ENCODE measurements at regions not wholly inside any gene's neighbourhood (a gene's known extent, or its start where the extent isn't known, plus 50 kb on each side); places are given as distances from the start of the nearest gene placed in this dataset.

- TF ChIP-seq REST (tag by site-specific recombination; IDR thresholded peaks at IDR 0.05) (no peak), PRDM10 (tag by site-specific recombination; IDR thresholded peaks at IDR 0.05) (no peak), ZNF664 (tag by site-specific recombination; IDR thresholded peaks at IDR 0.05) (no peak), CTCF (tag by site-specific recombination; IDR thresholded peaks at IDR 0.05) (no peak), YY1 (tag by site-specific recombination; IDR thresholded peaks at IDR 0.05) (no peak), ZNF157 (tag by site-specific recombination; IDR thresholded peaks at IDR 0.05) (no peak), ZNF174 (tag by site-specific recombination; IDR thresholded peaks at IDR 0.05) (no peak), ZNF747 (tag by site-specific recombination; IDR thresholded peaks at IDR 0.05) (no peak), ZNF26 (tag by site-specific recombination; IDR thresholded peaks at IDR 0.05) (no peak), KLF9 (tag by site-specific recombination; IDR thresholded peaks at IDR 0.05; ENCODE audit: low read depth) (no peak), ZNF555 (tag by site-specific recombination; conservative IDR thresholded peaks at IDR 0.05) (no peak), ZNF660 (tag by site-specific recombination; IDR thresholded peaks at IDR 0.05) (no peak), ZFP41 (tag by site-specific recombination; IDR thresholded peaks at IDR 0.05; ENCODE audit: borderline replicate concordance) (no peak), ZNF155 (tag by site-specific recombination; IDR thresholded peaks at IDR 0.05) (no peak)
These were observed 229.8 kb upstream of the TMTC4 start for GRCh38 chr13:100904293-100904976.
